ENCODE measurements at regions not wholly inside any gene's neighbourhood (a gene's known extent, or its start where the extent isn't known, plus 50 kb on each side); places are given as distances from the start of the nearest gene placed in this dataset.

DNA sequence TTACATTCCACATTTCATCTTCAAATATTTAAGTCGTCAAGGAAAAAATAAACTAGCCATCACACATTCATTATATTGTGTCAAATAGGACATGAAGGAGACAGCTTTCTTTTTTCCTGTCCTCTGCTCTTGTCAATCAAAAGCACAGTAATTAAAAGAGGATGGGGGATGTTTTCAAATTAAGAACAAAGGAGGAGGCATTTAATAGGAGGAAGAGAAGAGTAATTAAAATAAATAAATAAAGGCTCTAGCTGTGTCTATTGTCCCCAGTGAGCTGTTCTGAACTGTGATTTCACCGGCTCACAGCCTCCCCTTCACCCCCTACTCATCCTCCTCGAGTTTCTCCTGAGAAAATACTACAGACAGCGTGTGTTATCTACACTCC lies 1377.1 kb upstream of the PIK3C3 start:
- POLR2A ChIA-PET, result no interaction called here
- Histone ChIP-seq H3K9me3 (ENCODE audit: control extremely low read depth in 1 of 5, control insufficient read depth in 4 of 5, insufficient read depth in 2 of 5, low read depth in 1 of 5, low read length in 4 of 5) (no peaks in the 10 kb centered on the region), H3K36me3 (ENCODE audit: control insufficient read depth in 4 of 4, insufficient read depth in 4 of 4, low read length in 3 of 4) (no peaks in the 10 kb centered on the region), H3K27ac (ENCODE audit: insufficient read depth in 1 of 2, low read depth in 1 of 2, low read length in 2 of 2, poor library complexity in 1 of 2, severe bottlenecking in 2 of 2) (no peak overlapping the region), H3K4me1 (ENCODE audit: control extremely low read depth in 1 of 4, control insufficient read depth in 4 of 4, insufficient read depth in 4 of 4, low read length in 3 of 4) (no peaks in the 10 kb centered on the region), H3K27me3 (replicated peaks in 2 of 5; ENCODE audit: control insufficient read depth in 4 of 5, insufficient read depth in 5 of 5, low read length in 4 of 5) (no peaks in the 10 kb centered on the region), H3K4me3 (ENCODE audit: control insufficient read depth in 1 of 7, extremely low read depth in 1 of 7, insufficient read depth in 4 of 7, low read depth in 2 of 7, low read length in 6 of 7) (no peak overlapping the region)
- CTCF ChIA-PET, result no interaction called here
- WGBS (ENCODE audit: insufficient coverage), result no CpG with 5 or more reads among the region's 4 CpGs
- DNase-seq, result no peak

DNA sequence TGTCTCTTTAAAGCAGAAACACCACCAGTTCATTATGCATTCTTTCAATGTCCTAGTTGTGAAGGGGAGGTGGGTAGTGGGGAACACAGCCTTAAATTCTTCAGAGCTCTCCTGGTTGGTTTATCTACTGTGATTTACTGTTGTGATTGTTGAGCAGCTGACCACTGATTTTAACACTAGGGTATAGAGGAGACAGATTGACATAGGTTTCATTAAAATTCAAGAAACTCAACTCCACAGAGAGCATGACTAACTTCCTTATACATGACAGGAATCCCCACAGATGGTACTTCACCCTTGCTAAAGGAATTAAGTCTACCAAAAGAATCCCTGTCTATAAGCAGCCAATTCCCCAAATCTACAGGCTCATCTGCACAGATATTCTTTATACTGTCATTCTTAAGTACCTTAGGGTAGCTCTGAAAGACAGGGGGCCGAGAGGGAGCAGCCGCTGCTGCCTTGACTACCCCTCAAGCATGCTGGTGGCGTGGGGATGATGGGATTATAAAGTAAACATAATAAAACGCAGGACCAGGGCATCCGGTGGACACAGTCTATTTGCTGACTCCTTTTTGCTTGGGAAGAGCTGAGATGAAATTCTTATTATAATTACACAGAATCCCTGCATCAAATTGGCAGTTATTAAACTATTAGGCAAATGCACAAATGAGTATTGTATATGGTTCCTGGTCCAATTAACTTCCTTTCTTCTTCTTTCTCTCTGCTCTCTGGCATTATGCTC lies 1377.6 kb upstream of the PIK3C3 start:
- Histone ChIP-seq H3K36me3 (ENCODE audit: control insufficient read depth in 4 of 4, insufficient read depth in 4 of 4, low read length in 3 of 4) (no peaks in the 10 kb centered on the region), H3K27ac (ENCODE audit: insufficient read depth in 1 of 2, low read depth in 1 of 2, low read length in 2 of 2, poor library complexity in 1 of 2, severe bottlenecking in 2 of 2) (no peak overlapping the region), H3K27me3 (replicated peaks in 2 of 5; ENCODE audit: control insufficient read depth in 4 of 5, insufficient read depth in 5 of 5, low read length in 4 of 5) (no peaks in the 10 kb centered on the region), H3K4me3 (ENCODE audit: control insufficient read depth in 1 of 7, extremely low read depth in 1 of 7, insufficient read depth in 4 of 7, low read depth in 2 of 7, low read length in 6 of 7) (no peak overlapping the region), H3K9me3 (ENCODE audit: control extremely low read depth in 1 of 5, control insufficient read depth in 4 of 5, insufficient read depth in 2 of 5, low read depth in 1 of 5, low read length in 4 of 5) (no peaks in the 10 kb centered on the region), H3K4me1 (ENCODE audit: control extremely low read depth in 1 of 4, control insufficient read depth in 4 of 4, insufficient read depth in 4 of 4, low read length in 3 of 4) (no peaks in the 10 kb centered on the region)
- 88% methylated on average over 3 of the region's 5 CpGs for WGBS (ENCODE audit: insufficient coverage)
- CTCF ChIA-PET, result no interaction called here
- POLR2A ChIA-PET, result no interaction called here
- DNase-seq, result no peak

- 83% methylated on average over 4 of the region's 4 CpGs for WGBS (ENCODE audit: insufficient coverage)
- no peak overlapping the region for H3K4me3 ChIP-seq (ENCODE audit: control insufficient read depth in 1 of 7, extremely low read depth in 1 of 7, insufficient read depth in 4 of 7, low read depth in 2 of 7, low read length in 6 of 7)
- ChIA-PET CTCF (no interaction called here), POLR2A (no interaction called here)
- H3K4me1 ChIP-seq (ENCODE audit: control extremely low read depth in 1 of 4, control insufficient read depth in 4 of 4, insufficient read depth in 4 of 4, low read length in 3 of 4), result no peaks in the 10 kb centered on the region
- H3K36me3 ChIP-seq (ENCODE audit: control insufficient read depth in 4 of 4, insufficient read depth in 4 of 4, low read length in 3 of 4), result no peaks in the 10 kb centered on the region
- DNase-seq, result no peak
- no peaks in the 10 kb centered on the region for H3K27me3 ChIP-seq (replicated peaks in 2 of 5; ENCODE audit: control insufficient read depth in 4 of 5, insufficient read depth in 5 of 5, low read length in 4 of 5)
- H3K9me3 ChIP-seq (ENCODE audit: control extremely low read depth in 1 of 5, control insufficient read depth in 4 of 5, insufficient read depth in 2 of 5, low read depth in 1 of 5, low read length in 4 of 5), result no peaks in the 10 kb centered on the region
- no peak overlapping the region for H3K27ac ChIP-seq (ENCODE audit: insufficient read depth in 1 of 2, low read depth in 1 of 2, low read length in 2 of 2, poor library complexity in 1 of 2, severe bottlenecking in 2 of 2)
Measured at GRCh38 chr18:40576507-40577115, 1378.4 kb upstream of the PIK3C3 start.

GRCh38 chr18:40570615-40571014 lies 1384.4 kb upstream of the PIK3C3 start:
- ChIA-PET CTCF (no interaction called here), POLR2A (no interaction called here)
- H3K36me3 ChIP-seq (ENCODE audit: control insufficient read depth in 4 of 4, insufficient read depth in 4 of 4, low read length in 3 of 4), result no peaks in the 10 kb centered on the region

GRCh38 chr18:40569605-40570004 lies 1385.4 kb upstream of the PIK3C3 start:
- Histone ChIP-seq H3K9me3 (ENCODE audit: control extremely low read depth in 1 of 5, control insufficient read depth in 4 of 5, insufficient read depth in 2 of 5, low read depth in 1 of 5, low read length in 4 of 5) (no peaks in the 10 kb centered on the region), H3K4me1 (ENCODE audit: control extremely low read depth in 1 of 4, control insufficient read depth in 4 of 4, insufficient read depth in 4 of 4, low read length in 3 of 4) (no peaks in the 10 kb centered on the region), H3K27ac (ENCODE audit: insufficient read depth in 1 of 2, low read depth in 1 of 2, low read length in 2 of 2, poor library complexity in 1 of 2, severe bottlenecking in 2 of 2) (no peak overlapping the region), H3K4me3 (ENCODE audit: control insufficient read depth in 1 of 7, extremely low read depth in 1 of 7, insufficient read depth in 4 of 7, low read depth in 2 of 7, low read length in 6 of 7) (no peak overlapping the region), H3K27me3 (replicated peaks in 2 of 5; ENCODE audit: control insufficient read depth in 4 of 5, insufficient read depth in 5 of 5, low read length in 4 of 5) (no peaks in the 10 kb centered on the region), H3K36me3 (ENCODE audit: control insufficient read depth in 4 of 4, insufficient read depth in 4 of 4, low read length in 3 of 4) (no peaks in the 10 kb centered on the region)
- POLR2A ChIA-PET, result no interaction called here
- WGBS (ENCODE audit: insufficient coverage), result 96% methylated on average over 4 of the region's 4 CpGs
- DNase-seq, result no peak
- CTCF ChIA-PET, result no interaction called here

More at GRCh38 chr18:40570615-40571014, 1384.4 kb upstream of the PIK3C3 start:
- H3K4me1 ChIP-seq (ENCODE audit: control extremely low read depth in 1 of 4, control insufficient read depth in 4 of 4, insufficient read depth in 4 of 4, low read length in 3 of 4), result no peaks in the 10 kb centered on the region
- no CpG with 5 or more reads among the region's 1 CpG for WGBS (ENCODE audit: insufficient coverage)
- H3K27ac ChIP-seq (ENCODE audit: insufficient read depth in 1 of 2, low read depth in 1 of 2, low read length in 2 of 2, poor library complexity in 1 of 2, severe bottlenecking in 2 of 2), result no peak overlapping the region
- DNase-seq, result no peak
- H3K4me3 ChIP-seq (ENCODE audit: control insufficient read depth in 1 of 7, extremely low read depth in 1 of 7, insufficient read depth in 4 of 7, low read depth in 2 of 7, low read length in 6 of 7), result no peak overlapping the region
- no peaks in the 10 kb centered on the region for H3K9me3 ChIP-seq (ENCODE audit: control extremely low read depth in 1 of 5, control insufficient read depth in 4 of 5, insufficient read depth in 2 of 5, low read depth in 1 of 5, low read length in 4 of 5)
- H3K27me3 ChIP-seq (replicated peaks in 2 of 5; ENCODE audit: control insufficient read depth in 4 of 5, insufficient read depth in 5 of 5, low read length in 4 of 5), result no peaks in the 10 kb centered on the region

DNA sequence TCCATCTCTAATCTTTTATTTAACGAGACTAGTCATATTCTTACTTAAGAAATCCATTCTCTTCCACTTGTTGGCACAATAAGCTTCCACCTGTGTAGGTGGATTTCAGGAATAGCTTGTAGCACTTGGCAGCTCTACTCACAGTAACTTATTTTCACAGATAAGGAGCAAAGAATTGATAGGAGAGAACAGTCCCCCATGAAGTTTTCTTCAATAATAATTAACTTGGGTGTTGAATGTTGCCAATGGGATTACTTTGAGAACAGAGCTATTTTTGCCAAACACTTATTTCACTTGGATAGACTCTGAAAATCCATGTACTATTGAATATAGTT lies 1388.6 kb upstream of the PIK3C3 start:
- ChIA-PET CTCF (no interaction called here), POLR2A (no interaction called here)
- Histone ChIP-seq H3K27ac (ENCODE audit: insufficient read depth in 1 of 2, low read depth in 1 of 2, low read length in 2 of 2, poor library complexity in 1 of 2, severe bottlenecking in 2 of 2) (no peak overlapping the region), H3K27me3 (replicated peaks in 2 of 5; ENCODE audit: control insufficient read depth in 4 of 5, insufficient read depth in 5 of 5, low read length in 4 of 5) (no peaks in the 10 kb centered on the region), H3K4me1 (ENCODE audit: control extremely low read depth in 1 of 4, control insufficient read depth in 4 of 4, insufficient read depth in 4 of 4, low read length in 3 of 4) (no peaks in the 10 kb centered on the region), H3K36me3 (ENCODE audit: control insufficient read depth in 4 of 4, insufficient read depth in 4 of 4, low read length in 3 of 4) (no peaks in the 10 kb centered on the region), H3K4me3 (ENCODE audit: control insufficient read depth in 1 of 7, extremely low read depth in 1 of 7, insufficient read depth in 4 of 7, low read depth in 2 of 7, low read length in 6 of 7) (no peak overlapping the region), H3K9me3 (ENCODE audit: control extremely low read depth in 1 of 5, control insufficient read depth in 4 of 5, insufficient read depth in 2 of 5, low read depth in 1 of 5, low read length in 4 of 5) (no peaks in the 10 kb centered on the region)
- WGBS (ENCODE audit: insufficient coverage), result no CpG with 5 or more reads among the region's 1 CpG
- DNase-seq, result no peak

DNA sequence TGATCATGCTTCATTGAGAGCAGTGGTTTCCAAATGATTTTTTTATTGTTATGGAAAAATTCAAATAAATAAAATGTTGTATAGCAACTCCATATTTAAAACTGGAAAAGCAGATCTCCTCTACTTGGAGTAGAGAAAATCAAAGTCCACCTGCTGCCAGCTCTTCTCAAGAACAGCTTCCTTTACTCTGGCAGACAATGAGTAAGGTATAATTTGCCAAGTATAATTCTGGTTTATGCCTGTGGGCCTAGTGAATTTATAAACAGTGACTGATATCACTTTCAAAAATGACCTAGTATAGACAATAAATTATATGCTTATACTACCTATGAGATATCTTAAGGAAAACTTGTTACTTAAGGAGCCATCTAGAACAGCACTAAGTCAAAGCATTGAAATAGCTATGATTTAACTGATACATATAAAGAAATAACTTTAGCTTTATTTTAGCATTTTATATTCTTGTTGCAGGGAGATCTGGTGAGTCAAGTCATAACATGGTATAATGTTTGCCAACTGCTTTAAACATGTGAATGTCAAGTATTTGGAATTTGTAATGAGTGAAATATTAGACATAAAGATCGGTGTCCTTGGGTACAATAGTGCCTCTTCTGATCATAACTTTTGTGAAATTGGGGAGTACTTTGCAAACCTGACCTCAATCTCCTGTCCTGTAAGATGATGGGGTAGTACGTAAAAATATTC lies 1389.1 kb upstream of the PIK3C3 start:
- Histone ChIP-seq H3K36me3 (ENCODE audit: control insufficient read depth in 4 of 4, insufficient read depth in 4 of 4, low read length in 3 of 4) (no peaks in the 10 kb centered on the region), H3K27ac (ENCODE audit: insufficient read depth in 1 of 2, low read depth in 1 of 2, low read length in 2 of 2, poor library complexity in 1 of 2, severe bottlenecking in 2 of 2) (no peak overlapping the region), H3K4me3 (ENCODE audit: control insufficient read depth in 1 of 7, extremely low read depth in 1 of 7, insufficient read depth in 4 of 7, low read depth in 2 of 7, low read length in 6 of 7) (no peak overlapping the region), H3K27me3 (replicated peaks in 2 of 5; ENCODE audit: control insufficient read depth in 4 of 5, insufficient read depth in 5 of 5, low read length in 4 of 5) (no peaks in the 10 kb centered on the region), H3K9me3 (ENCODE audit: control extremely low read depth in 1 of 5, control insufficient read depth in 4 of 5, insufficient read depth in 2 of 5, low read depth in 1 of 5, low read length in 4 of 5) (no peaks in the 10 kb centered on the region), H3K4me1 (ENCODE audit: control extremely low read depth in 1 of 4, control insufficient read depth in 4 of 4, insufficient read depth in 4 of 4, low read length in 3 of 4) (no peaks in the 10 kb centered on the region)
- 91% methylated on average over 1 of the region's 2 CpGs for WGBS (ENCODE audit: insufficient coverage)
- ChIA-PET CTCF (no interaction called here), POLR2A (no interaction called here)
- no peak for DNase-seq
